Activated CD4-positive, alpha-beta T cell treated with anti-CD3 and anti-CD28 coated beads for 36 hours (primary cell): ENCODE measurements at regions not wholly inside any gene's neighbourhood (a gene's known extent, or its start where the extent isn't known, plus 50 kb on each side); places are given as distances from the start of the nearest gene placed in this dataset.

Experiments used
- ATAC-seq: fragments of 200-7000 bp; cut with Tn5 transposase; one replicate; pipeline ENCODE4 v1.10.0; 2021; ENCODE audit warnings: mild to moderate bottlenecking, moderate library complexity
- CTCF ChIA-PET: fragments of 350-600 bp; sonication (Branson Sonifier 250); formaldehyde crosslinking; loops from one replicate; lab custom pipeline; 2021; ENCODE audit warnings: antibody characterized with exemption; lab: Charles Lee
- POLR2A ChIA-PET: fragments of 350-600 bp; sonication (Branson Sonifier 250); formaldehyde crosslinking; loops from one replicate; lab custom pipeline; 2021; ENCODE audit warnings: antibody characterized with exemption, inconsistent platforms; lab: Charles Lee
- DNase-seq: peaks from one replicate; pipeline ENCODE4 v3.0.0-alpha.2; 2020
- H3K27ac Mint-ChIP-seq: one replicate; pipeline ENCODE4 v1.8.0; 2021; ENCODE audit warnings: mixed read lengths
- H3K27me3 Mint-ChIP-seq: one replicate; pipeline ENCODE4 v1.8.0; 2021; ENCODE audit warnings: mixed read lengths
- H3K36me3 Mint-ChIP-seq: one replicate; pipeline ENCODE4 v1.8.0; 2021; ENCODE audit warnings: low read depth, mixed read lengths
- H3K4me1 Mint-ChIP-seq: one replicate; pipeline ENCODE4 v1.8.0; 2021; ENCODE audit warnings: mixed read lengths
- H3K4me3 Mint-ChIP-seq: one replicate; pipeline ENCODE4 v1.8.0; 2021; ENCODE audit warnings: mild to moderate bottlenecking, moderate library complexity, mixed read lengths
- H3K9me3 Mint-ChIP-seq: one replicate; pipeline ENCODE4 v1.8.0; 2021; ENCODE audit warnings: low read depth, mixed read lengths
- intact Hi-C, 2 experiments: fragments of 100-400 bp; cut with DNase I in 1 of 2; cut with micrococcal nuclease in 1 of 2; formaldehyde crosslinking; loops; one replicate each; pipeline versions ENCODE4 v1.14.2 to v1.15.1; 2022 to 2024; cut with DNase I, micrococcal nuclease

DNA sequence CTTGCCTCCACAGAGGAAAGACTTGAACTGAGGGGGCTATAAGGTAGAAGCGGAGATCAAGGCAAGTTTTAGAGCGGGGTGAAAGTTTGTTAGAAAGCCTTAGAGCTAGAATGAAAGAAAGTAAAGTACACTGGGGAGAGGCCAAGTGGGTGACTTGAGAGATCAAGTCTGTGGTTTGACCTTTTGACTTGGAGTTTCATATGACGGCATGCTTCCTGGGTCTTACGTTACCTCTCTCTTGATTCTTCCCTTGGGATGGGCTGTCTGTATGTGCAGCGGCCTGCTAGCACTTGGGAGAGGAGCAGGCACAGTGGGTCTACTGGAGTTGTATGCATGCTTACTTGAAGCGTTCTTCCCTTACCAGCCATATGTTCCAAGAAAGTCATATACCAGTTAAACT lies 1768.5 kb downstream of the PCDH9 start:
- Mint-ChIP-seq H3K4me3 (no peak overlapping the region), H3K36me3 (no peaks in the 10 kb centered on the region), H3K4me1 (no peaks in the 10 kb centered on the region), H3K27me3 (no peaks in the 10 kb centered on the region), H3K27ac (no peak overlapping the region), H3K9me3 (peaks cover 12% of the 10 kb centered on the region)
- DNase-seq (no peak), ATAC-seq (no peak)
- ChIA-PET CTCF (no interaction called here), POLR2A (no interaction called here)
- intact Hi-C loops, result no loop called here

- no peak for ATAC-seq
- no peaks in the 10 kb centered on the region for H3K27me3 Mint-ChIP-seq
- H3K4me1 Mint-ChIP-seq, result no peaks in the 10 kb centered on the region
- POLR2A ChIA-PET, result no interaction called here
- H3K4me3 Mint-ChIP-seq, result no peak overlapping the region
- H3K36me3 Mint-ChIP-seq, result no peaks in the 10 kb centered on the region
- no peak for DNase-seq
- CTCF ChIA-PET, result no interaction called here
- no peak overlapping the region for H3K27ac Mint-ChIP-seq
- peaks cover 7% of the 10 kb centered on the region for H3K9me3 Mint-ChIP-seq
- intact Hi-C loops, result no loop called here
Measured at GRCh38 chr13:65460136-65460535, 1770.0 kb downstream of the PCDH9 start.

- CTCF ChIA-PET, result interaction anchor here (0.6 kb wide), 1 partner anchor 11 kb away, joined by 3 read pairs; no protein-coding TSS in a partner anchor
- intact Hi-C loops, result no loop called here
- peaks cover 3% of the 10 kb centered on the region for H3K9me3 Mint-ChIP-seq
Measured at GRCh38 chr13:65456150-65456912, 1773.8 kb downstream of the PCDH9 start.

DNA sequence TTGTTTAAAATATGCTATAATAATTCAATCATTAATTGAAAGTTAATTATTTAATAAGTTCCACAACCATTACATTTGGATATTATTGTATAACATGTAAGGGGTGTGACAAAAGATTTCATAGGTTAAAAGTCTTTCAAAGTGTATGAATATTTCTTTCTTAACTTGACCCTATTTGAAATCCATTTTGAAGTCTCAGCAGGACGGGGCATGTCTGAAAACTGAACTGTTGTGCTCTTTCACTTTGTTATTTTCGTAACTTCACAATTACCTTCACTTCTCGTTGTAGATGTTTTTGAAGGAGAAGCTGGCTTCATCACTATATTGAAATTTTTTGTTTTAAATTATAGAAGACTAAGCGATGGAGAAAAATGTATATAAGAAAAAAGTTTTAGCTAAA lies 1775.7 kb downstream of the PCDH9 start:
- H3K4me1 Mint-ChIP-seq, result no peaks in the 10 kb centered on the region
- intact Hi-C loops, result no loop called here
- no peaks in the 10 kb centered on the region for H3K36me3 Mint-ChIP-seq
- H3K9me3 Mint-ChIP-seq, result peaks cover 3% of the 10 kb centered on the region
- DNase-seq (no peak), ATAC-seq (no peak)
- no peaks in the 10 kb centered on the region for H3K27me3 Mint-ChIP-seq
- H3K4me3 Mint-ChIP-seq, result no peak overlapping the region
- ChIA-PET CTCF (no interaction called here), POLR2A (no interaction called here)
- no peak overlapping the region for H3K27ac Mint-ChIP-seq

More at GRCh38 chr13:65456150-65456912, 1773.8 kb downstream of the PCDH9 start:
- Mint-ChIP-seq H3K27ac (no peak overlapping the region), H3K4me1 (no peaks in the 10 kb centered on the region), H3K4me3 (no peak overlapping the region), H3K27me3 (no peaks in the 10 kb centered on the region), H3K36me3 (no peaks in the 10 kb centered on the region)
- ATAC-seq (no peak), DNase-seq (no peak)
- POLR2A ChIA-PET, result no interaction called here

DNA sequence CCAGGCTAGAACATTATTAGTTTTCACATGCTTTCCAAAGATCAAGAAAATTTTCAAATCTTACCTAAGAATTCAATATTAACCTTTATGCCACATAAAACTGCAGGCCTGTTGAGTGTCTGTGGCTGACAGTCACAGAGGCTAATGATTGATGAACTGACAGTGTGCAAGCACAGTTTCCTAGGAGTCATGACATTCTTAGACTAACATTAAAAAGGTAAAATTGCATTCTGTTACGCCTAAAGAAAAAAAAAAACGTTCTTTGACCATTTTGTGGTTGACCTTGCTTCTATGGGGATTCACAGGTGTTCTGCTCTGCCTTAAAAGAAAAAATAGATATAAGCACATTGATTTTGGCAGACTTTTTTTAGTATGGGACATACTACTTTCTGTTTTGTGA lies 1776.2 kb downstream of the PCDH9 start:
- no peak for DNase-seq
- POLR2A ChIA-PET, result no interaction called here
- no peak for ATAC-seq
- CTCF ChIA-PET, result no interaction called here
- intact Hi-C loops, result no loop called here
- Mint-ChIP-seq H3K9me3 (peaks cover 3% of the 10 kb centered on the region), H3K27me3 (no peaks in the 10 kb centered on the region), H3K4me1 (no peaks in the 10 kb centered on the region), H3K36me3 (no peaks in the 10 kb centered on the region), H3K27ac (no peak overlapping the region), H3K4me3 (no peak overlapping the region)

DNA sequence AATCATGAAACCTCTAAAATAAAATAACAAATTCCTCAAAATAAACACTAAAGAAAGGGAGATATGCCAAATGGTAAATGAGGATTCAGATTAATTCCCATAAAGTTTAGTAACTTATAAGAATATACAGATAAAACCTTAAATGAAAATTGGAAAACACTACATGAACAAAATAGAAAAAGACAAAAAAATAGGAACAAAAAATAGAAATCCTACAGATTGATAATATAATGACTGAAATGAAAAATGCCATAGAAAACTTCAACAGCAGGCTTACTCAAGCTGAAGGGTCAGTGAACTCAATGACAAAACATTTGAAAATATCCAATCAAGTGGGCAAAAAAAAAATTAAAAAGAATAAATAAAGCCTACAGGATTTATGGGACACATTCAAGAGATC lies 1784.8 kb downstream of the PCDH9 start:
- H3K4me1 Mint-ChIP-seq, result no peaks in the 10 kb centered on the region
- no peak overlapping the region for H3K4me3 Mint-ChIP-seq
- H3K27ac Mint-ChIP-seq, result no peak overlapping the region
- ATAC-seq (no peak), DNase-seq (no peak)
- POLR2A ChIA-PET, result no interaction called here
- H3K36me3 Mint-ChIP-seq, result no peaks in the 10 kb centered on the region
- peaks cover 32% of the 10 kb centered on the region for H3K9me3 Mint-ChIP-seq
- intact Hi-C loops, result no loop called here
- H3K27me3 Mint-ChIP-seq, result no peaks in the 10 kb centered on the region
- CTCF ChIA-PET, result interaction anchor here (0.7 to 1.0 kb wide), 2 partner anchors 11 to 17 kb away, joined by 3 read pairs; no protein-coding TSS in a partner anchor

DNA sequence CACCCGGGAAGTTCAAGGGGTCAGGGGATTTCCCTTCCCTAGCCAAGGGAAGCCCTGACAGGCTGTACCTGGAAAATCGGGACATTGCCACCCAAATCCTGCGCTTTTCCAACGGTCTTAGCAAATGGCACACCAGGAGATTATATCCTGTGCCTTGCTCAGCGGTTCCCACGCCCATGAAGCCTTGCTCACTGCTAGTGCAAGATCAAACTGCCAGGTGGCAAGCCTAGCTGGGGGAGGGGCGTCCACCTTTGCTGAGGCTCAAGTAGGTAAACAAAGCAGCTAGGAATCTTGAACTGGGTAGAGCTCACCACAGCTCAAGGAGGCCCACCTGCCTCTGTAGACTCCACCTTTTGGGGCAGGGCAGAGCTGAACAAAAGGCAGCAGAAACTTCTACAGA lies 1794.5 kb downstream of the PCDH9 start:
- Mint-ChIP-seq H3K4me3 (no peak overlapping the region), H3K4me1 (no peaks in the 10 kb centered on the region), H3K27ac (no peak overlapping the region), H3K9me3 (peaks cover 18% of the 10 kb centered on the region), H3K36me3 (no peaks in the 10 kb centered on the region), H3K27me3 (no peaks in the 10 kb centered on the region)
- ATAC-seq (no peak), DNase-seq (no peak)
- ChIA-PET CTCF (no interaction called here), POLR2A (no interaction called here)
- intact Hi-C loops, result no loop called here

GRCh38 chr13:65417953-65418352 lies 1812.2 kb downstream of the PCDH9 start:
- no peak overlapping the region for H3K4me3 Mint-ChIP-seq
- CTCF ChIA-PET, result no interaction called here
- H3K36me3 Mint-ChIP-seq, result no peaks in the 10 kb centered on the region
- no peak for DNase-seq
- ATAC-seq, result no peak
- POLR2A ChIA-PET, result interaction anchor here (0.6 kb wide), 1 partner anchor 106 kb away, joined by 3 read pairs; no protein-coding TSS in a partner anchor
- no peak overlapping the region for H3K27ac Mint-ChIP-seq
- no peaks in the 10 kb centered on the region for H3K4me1 Mint-ChIP-seq
- H3K27me3 Mint-ChIP-seq, result no peaks in the 10 kb centered on the region
- peaks cover 14% of the 10 kb centered on the region for H3K9me3 Mint-ChIP-seq
- intact Hi-C loops, result no loop called here

DNA sequence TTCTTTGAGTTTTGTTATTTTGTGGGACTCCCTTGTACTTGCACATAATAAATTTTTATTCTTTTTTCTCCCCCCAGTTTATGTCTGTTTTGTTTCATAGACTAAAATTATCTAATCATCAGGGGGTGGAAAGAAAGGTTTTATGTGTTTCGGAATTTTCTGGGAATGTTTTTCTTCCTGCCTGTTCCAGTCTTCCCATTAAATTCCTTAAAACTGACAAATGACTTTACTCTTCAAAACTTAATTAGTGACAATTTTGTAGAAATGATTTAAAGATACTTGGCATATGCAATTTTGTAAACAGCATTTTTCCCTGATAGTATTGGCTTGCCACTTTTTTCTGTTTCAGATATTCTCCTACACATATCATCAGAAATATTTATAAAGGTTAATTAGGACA lies 1813.4 kb downstream of the PCDH9 start:
- CTCF ChIA-PET, result no interaction called here
- H3K9me3 Mint-ChIP-seq, result peaks cover 14% of the 10 kb centered on the region
- intact Hi-C loops, result no loop called here

DNA sequence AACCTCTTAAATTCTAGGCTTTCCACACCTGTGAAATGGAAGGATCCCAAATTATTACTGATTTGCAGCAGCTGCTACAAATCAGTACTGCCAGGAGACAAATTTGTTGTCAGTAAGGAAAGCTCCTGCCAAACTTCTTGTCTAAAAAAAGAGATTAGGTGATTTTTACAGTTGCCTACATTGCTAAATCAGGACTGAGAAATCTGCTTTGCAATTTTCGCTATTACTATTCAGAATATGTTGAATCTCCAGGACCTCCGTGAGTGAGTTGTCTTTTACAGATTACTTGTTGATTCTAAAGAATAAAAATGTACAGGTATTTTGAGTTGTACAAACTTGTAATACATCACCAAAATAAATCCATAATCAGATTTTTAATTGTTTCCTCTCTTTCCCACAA lies 1815.9 kb downstream of the PCDH9 start:
- Mint-ChIP-seq H3K4me3 (no peak overlapping the region), H3K27ac (no peak overlapping the region), H3K9me3 (peaks cover 9% of the 10 kb centered on the region), H3K4me1 (no peaks in the 10 kb centered on the region), H3K36me3 (no peaks in the 10 kb centered on the region), H3K27me3 (no peaks in the 10 kb centered on the region)
- ChIA-PET POLR2A (no interaction called here), CTCF (no interaction called here)
- ATAC-seq (no peak), DNase-seq (no peak)
- intact Hi-C loops, result no loop called here

More for the DNA sequence above, 1813.4 kb downstream of the PCDH9 start:
- ATAC-seq, result no peak
- POLR2A ChIA-PET, result no interaction called here
- no peak for DNase-seq
- H3K27ac Mint-ChIP-seq, result no peak overlapping the region
- no peaks in the 10 kb centered on the region for H3K27me3 Mint-ChIP-seq
- H3K36me3 Mint-ChIP-seq, result no peaks in the 10 kb centered on the region
- H3K4me1 Mint-ChIP-seq, result no peaks in the 10 kb centered on the region
- H3K4me3 Mint-ChIP-seq, result no peak overlapping the region

DNA sequence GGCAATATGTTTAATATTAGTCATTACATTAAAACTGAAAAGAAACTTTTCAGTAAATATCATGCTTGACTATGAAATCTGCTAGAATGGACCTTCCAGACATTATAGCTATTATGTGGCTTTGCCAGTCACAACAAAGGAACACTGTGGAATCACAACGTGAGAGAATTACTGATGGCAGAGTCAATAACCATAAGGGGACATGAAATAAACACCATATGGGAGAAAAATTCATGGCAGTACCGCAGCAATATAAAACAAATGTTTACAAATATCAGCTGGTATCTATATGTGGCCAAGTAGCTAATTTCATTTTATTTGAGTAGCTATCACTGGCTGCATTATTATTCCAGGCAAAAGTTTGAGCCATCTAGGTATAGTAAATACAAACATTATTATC lies 1818.6 kb downstream of the PCDH9 start:
- intact Hi-C loops, result no loop called here
- DNase-seq (no peak), ATAC-seq (no peak)
- Mint-ChIP-seq H3K9me3 (peaks cover 2% of the 10 kb centered on the region), H3K27ac (no peak overlapping the region), H3K4me1 (no peaks in the 10 kb centered on the region), H3K27me3 (no peaks in the 10 kb centered on the region), H3K36me3 (no peaks in the 10 kb centered on the region), H3K4me3 (no peak overlapping the region)
- ChIA-PET POLR2A (no interaction called here), CTCF (no interaction called here)

DNA sequence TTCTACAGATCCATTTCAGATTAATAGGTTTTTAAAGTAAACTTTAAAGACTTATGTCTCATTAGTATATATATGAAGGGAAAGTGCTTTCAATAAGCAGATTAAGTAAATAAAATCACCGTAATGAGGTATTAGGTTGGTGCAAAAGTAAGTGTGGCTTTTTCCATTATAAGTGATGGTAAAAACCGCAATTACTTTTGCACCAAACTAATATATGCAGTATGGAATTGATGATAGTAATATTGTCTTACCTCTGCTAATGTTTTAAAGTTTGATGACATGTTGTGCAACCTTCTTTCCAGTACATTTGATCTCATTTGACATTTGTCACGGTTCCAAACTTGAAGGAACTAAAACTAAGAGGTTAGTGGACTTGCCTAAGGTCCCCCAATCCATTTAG lies 1819.3 kb downstream of the PCDH9 start:
- Mint-ChIP-seq H3K36me3 (no peaks in the 10 kb centered on the region), H3K27ac (no peak overlapping the region), H3K4me1 (no peaks in the 10 kb centered on the region), H3K27me3 (no peaks in the 10 kb centered on the region), H3K4me3 (no peak overlapping the region), H3K9me3 (peaks cover 2% of the 10 kb centered on the region)
- POLR2A ChIA-PET, result no interaction called here
- ATAC-seq (no peak), DNase-seq (no peak)
- CTCF ChIA-PET, result no interaction called here
- intact Hi-C loops, result no loop called here
